CD4-positive, alpha-beta T cell (primary cell): ENCODE measurements at regions not wholly inside any gene's neighbourhood (a gene's known extent, or its start where the extent isn't known, plus 50 kb on each side); places are given as distances from the start of the nearest gene placed in this dataset.

Experiments used
- ATAC-seq: fragments of 200-7000 bp; cut with Tn5 transposase; one replicate; pipeline ENCODE4 v1.10.0; 2022; ENCODE audit warnings: mild to moderate bottlenecking; ENCODE audit not compliant: poor library complexity
- CTCF ChIA-PET: fragments of 350-600 bp; sonication (Branson Sonifier 250); formaldehyde crosslinking; loops from one replicate; lab custom pipeline; 2021; ENCODE audit warnings: antibody characterized with exemption, inconsistent platforms; lab: Charles Lee
- POLR2A ChIA-PET: fragments of 350-600 bp; sonication (Branson Sonifier 250); formaldehyde crosslinking; loops from one replicate; lab custom pipeline; 2021; ENCODE audit warnings: antibody characterized with exemption, inconsistent platforms; lab: Charles Lee
- DNase-seq, 14 experiments: peaks; one replicate each; pipeline ENCODE4 v3.0.0-alpha.2; 2013 to 2020; ENCODE audit warnings: mixed read lengths in 2 of 14
- H3K27ac ChIP-seq, 2 donors: one replicate each; pipeline versions ENCODE4 v1.5.1 to v1.7.0; 2013; ENCODE audit warnings: low read length in 2 of 2, low read depth in 1 of 2, mild to moderate bottlenecking in 1 of 2
- H3K27me3 ChIP-seq, 2 experiments: 1 replicate in 1 of 2; 2 replicates in 1 of 2; pipeline versions ENCODE4 v1.6.1 to v1.7.0; 2013; ENCODE audit warnings: low read length in 2 of 2, control low read depth in 1 of 2, mild to moderate bottlenecking in 1 of 2, moderate library complexity in 1 of 2; ENCODE audit not compliant: insufficient read depth in 2 of 2, control insufficient read depth in 1 of 2
- H3K36me3 ChIP-seq: one replicate; pipeline ENCODE4 v1.6.1; 2013; ENCODE audit warnings: low read length, control low read depth; ENCODE audit not compliant: insufficient read depth
- H3K4me1 ChIP-seq: one replicate; pipeline ENCODE4 v1.6.1; 2013; ENCODE audit warnings: low read length, control low read depth; ENCODE audit not compliant: insufficient read depth
- H3K4me3 ChIP-seq: one replicate; pipeline ENCODE4 v1.5.1; 2013; ENCODE audit warnings: mild to moderate bottlenecking, low read length, moderate library complexity
- H3K9me3 ChIP-seq, 2 experiments: 1 replicate in 1 of 2; 2 replicates in 1 of 2; pipeline versions ENCODE4 v1.6.1 to v1.7.0; 2013; ENCODE audit warnings: low read length in 2 of 2, mild to moderate bottlenecking in 2 of 2, control low read depth in 1 of 2, moderate library complexity in 1 of 2; ENCODE audit not compliant: control insufficient read depth in 1 of 2, insufficient read depth in 1 of 2
- H3K27ac Mint-ChIP-seq: one replicate; pipeline ENCODE4 v1.8.0; 2020; ENCODE audit warnings: mixed read lengths
- H3K27me3 Mint-ChIP-seq: one replicate; pipeline ENCODE4 v1.8.0; 2021; ENCODE audit warnings: mixed read lengths
- H3K36me3 Mint-ChIP-seq: one replicate; pipeline ENCODE4 v1.8.0; 2021; ENCODE audit warnings: low read depth, mixed read lengths
- H3K4me1 Mint-ChIP-seq: one replicate; pipeline ENCODE4 v1.8.0; 2021; ENCODE audit warnings: low read depth, mixed read lengths
- H3K4me3 Mint-ChIP-seq: one replicate; pipeline ENCODE4 v1.8.0; 2020; ENCODE audit warnings: mild to moderate bottlenecking, mixed read lengths
- H3K9me3 Mint-ChIP-seq: one replicate; pipeline ENCODE4 v1.8.0; 2020; ENCODE audit warnings: mixed read lengths
- CTCF ChIP-seq: fragments of 200-600 bp; IDR thresholded peaks from one replicate; pipeline ENCODE4 v1.8.0; 2022; ENCODE audit warnings: antibody characterized with exemption, mild to moderate bottlenecking
- intact Hi-C, 2 experiments: fragments of 100-400 bp; cut with DNase I in 1 of 2; cut with micrococcal nuclease in 1 of 2; formaldehyde crosslinking; loops; one replicate each; pipeline versions ENCODE4 v1.15.1 to v1.9.0; 2023 to 2025; cut with DNase I, micrococcal nuclease

DNA sequence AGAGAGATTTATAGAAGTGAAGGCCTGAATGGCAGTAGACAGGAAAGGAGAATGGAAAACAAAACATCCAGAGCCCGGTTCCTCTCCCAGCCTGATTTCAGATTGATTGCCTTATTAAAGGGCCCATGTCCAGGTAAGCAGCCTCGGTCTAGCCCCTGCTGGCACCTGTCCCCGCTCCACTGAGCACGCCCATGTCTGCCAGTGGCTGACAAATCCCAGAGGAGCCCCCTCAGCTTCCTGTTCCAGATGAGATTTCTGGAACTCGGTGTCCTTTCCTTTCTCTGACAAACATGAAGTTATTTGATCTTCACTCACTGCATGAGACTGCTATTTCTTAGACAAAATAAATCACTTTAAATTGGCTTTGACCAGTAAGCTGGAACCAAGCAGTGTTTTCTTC lies 187.0 kb upstream of the ADCY2 start:
- Mint-ChIP-seq H3K4me3 (no peak overlapping the region), H3K27me3 (no peaks in the 10 kb centered on the region), H3K4me1 (no peaks in the 10 kb centered on the region), H3K27ac (no peak overlapping the region), H3K36me3 (no peaks in the 10 kb centered on the region), H3K9me3 (no peaks in the 10 kb centered on the region)
- POLR2A ChIA-PET = no interaction called here
- TF ChIP-seq CTCF = no peak
- no peak for ATAC-seq
- H3K9me3 ChIP-seq = peaks cover 0 to 15% of the 10 kb centered on the region in 2 experiments
- no peak for DNase-seq
- intact Hi-C loops = no loop called here
- no peaks in the 10 kb centered on the region for H3K4me1 ChIP-seq
- no peaks in the 10 kb centered on the region for H3K27me3 ChIP-seq
- no peak overlapping the region for H3K27ac ChIP-seq
- H3K36me3 ChIP-seq = no peaks in the 10 kb centered on the region
- H3K4me3 ChIP-seq = no peak overlapping the region
- CTCF ChIA-PET = no interaction called here

- CTCF ChIA-PET = no interaction called here
- no peaks in the 10 kb centered on the region for H3K9me3 Mint-ChIP-seq
- H3K27me3 Mint-ChIP-seq = no peaks in the 10 kb centered on the region
Observed at GRCh38 chr5:7209658-7210057, 186.3 kb upstream of the ADCY2 start.

GRCh38 chr5:7210549-7210948 lies 185.4 kb upstream of the ADCY2 start:
- intact Hi-C loops = no loop called here
- Histone ChIP-seq H3K9me3 (peaks cover 0 to 15% of the 10 kb centered on the region in 2 experiments), H3K4me3 (no peak overlapping the region), H3K27me3 (no peaks in the 10 kb centered on the region), H3K4me1 (no peaks in the 10 kb centered on the region), H3K27ac (no peak overlapping the region), H3K36me3 (no peaks in the 10 kb centered on the region)
- Mint-ChIP-seq H3K4me1 (no peaks in the 10 kb centered on the region), H3K4me3 (no peak overlapping the region), H3K36me3 (no peaks in the 10 kb centered on the region), H3K27ac (no peak overlapping the region), H3K27me3 (no peaks in the 10 kb centered on the region), H3K9me3 (no peaks in the 10 kb centered on the region)
- ChIA-PET CTCF (no interaction called here), POLR2A (no interaction called here)
- TF ChIP-seq CTCF = no peak
- DNase-seq (no peak), ATAC-seq (no peak)

More at GRCh38 chr5:7209658-7210057, 186.3 kb upstream of the ADCY2 start:
- intact Hi-C loops = no loop called here
- H3K27ac ChIP-seq = no peak overlapping the region
- POLR2A ChIA-PET = no interaction called here
- no peak for ATAC-seq
- no peak for TF ChIP-seq CTCF
- Mint-ChIP-seq H3K4me1 (no peaks in the 10 kb centered on the region), H3K4me3 (no peak overlapping the region), H3K36me3 (no peaks in the 10 kb centered on the region), H3K27ac (no peak overlapping the region)
- no peaks in the 10 kb centered on the region for H3K27me3 ChIP-seq
- peaks cover 0 to 15% of the 10 kb centered on the region in 2 experiments for H3K9me3 ChIP-seq
- no peak for DNase-seq
- H3K4me3 ChIP-seq = no peak overlapping the region
- no peaks in the 10 kb centered on the region for H3K36me3 ChIP-seq
- no peaks in the 10 kb centered on the region for H3K4me1 ChIP-seq
